ENCODE measurements at regions not wholly inside any gene's neighbourhood (a gene's known extent, or its start where the extent isn't known, plus 50 kb on each side); places are given as distances from the start of the nearest gene placed in this dataset.

GRCh38 chr2:168338292-168338691 is 90.9 kb upstream of the STK39 start:
- Histone ChIP-seq H3K27ac (no peak overlapping the region), H3K4me3 (no peak overlapping the region)

GRCh38 chr2:168338803-168339437 is 91.5 kb upstream of the STK39 start:
- Histone ChIP-seq H3K4me3 (no peak overlapping the region), H3K27ac (no peak overlapping the region)

GRCh38 chr2:168340931-168341330 is 93.5 kb upstream of the STK39 start:
- Histone ChIP-seq H3K4me3 (no peak overlapping the region), H3K27ac (no peak overlapping the region)

- Histone ChIP-seq H3K27ac (no peak overlapping the region), H3K4me3 (no peak overlapping the region)
Measured at GRCh38 chr2:168343586-168343985, 96.2 kb upstream of the STK39 start.

GRCh38 chr2:168344706-168345105 is 97.3 kb upstream of the STK39 start:
- Histone ChIP-seq H3K4me3 (no peak overlapping the region), H3K27ac (no peak overlapping the region)

GRCh38 chr2:168345601-168346000 is 98.2 kb upstream of the STK39 start:
- no peak overlapping the region for H3K4me3 ChIP-seq
- H3K27ac ChIP-seq = no peak overlapping the region

- H3K27ac ChIP-seq = peak overlapping the region in 3 of 21 experiments; percentile 4 to 50 (median 36)
Measured at GRCh38 chr2:168346725-168347477, 99.5 kb upstream of the STK39 start.

GRCh38 chr2:168348076-168348475 is 100.7 kb upstream of the STK39 start:
- H3K27ac ChIP-seq = no peak overlapping the region
- no peak overlapping the region for H3K4me3 ChIP-seq

More at GRCh38 chr2:168346725-168347477, 99.5 kb upstream of the STK39 start:
- peak overlapping the region; percentile 27 to 41 (median 33) for H3K4me3 ChIP-seq

GRCh38 chr2:168350380-168350779 is 103.0 kb upstream of the STK39 start:
- H3K4me3 ChIP-seq = no peak overlapping the region
- no peak overlapping the region for H3K27ac ChIP-seq

GRCh38 chr2:168353251-168353650 is 102.8 kb upstream of the CERS6 start:
- no peak overlapping the region for H3K27ac ChIP-seq

GRCh38 chr2:168354499-168354898 is 101.6 kb upstream of the CERS6 start:
- Histone ChIP-seq H3K4me3 (no peak overlapping the region), H3K27ac (no peak overlapping the region)

More at GRCh38 chr2:168353251-168353650, 102.8 kb upstream of the CERS6 start:
- no peak overlapping the region for H3K4me3 ChIP-seq

GRCh38 chr2:168355121-168355520 is 101.0 kb upstream of the CERS6 start:
- Histone ChIP-seq H3K4me3 (no peak overlapping the region), H3K27ac (no peak overlapping the region)

GRCh38 chr2:168355779-168356476 is 100.1 kb upstream of the CERS6 start:
- H3K4me3 ChIP-seq = no peak overlapping the region

GRCh38 chr2:168356477-168356835 is 99.6 kb upstream of the CERS6 start:
- Histone ChIP-seq H3K27ac (no peak overlapping the region), H3K4me3 (no peak overlapping the region)

More at GRCh38 chr2:168355779-168356476, 100.1 kb upstream of the CERS6 start:
- no peak overlapping the region for H3K27ac ChIP-seq

- Histone ChIP-seq H3K4me3 (no peak overlapping the region), H3K27ac (no peak overlapping the region)
Measured at GRCh38 chr2:168357797-168358472, 98.1 kb upstream of the CERS6 start.

- no peak overlapping the region for H3K4me3 ChIP-seq
- no peak overlapping the region for H3K27ac ChIP-seq
Measured at GRCh38 chr2:168359082-168359481, 97.0 kb upstream of the CERS6 start.

- Histone ChIP-seq H3K4me3 (no peak overlapping the region), H3K27ac (no peak overlapping the region)
Measured at GRCh38 chr2:168363347-168364092, 92.6 kb upstream of the CERS6 start.

GRCh38 chr2:168365094-168365621 is 90.9 kb upstream of the CERS6 start:
- Histone ChIP-seq H3K27ac (no peak overlapping the region), H3K4me3 (no peak overlapping the region)

GRCh38 chr2:168369031-168369430 is 87.0 kb upstream of the CERS6 start:
- no peak overlapping the region for H3K4me3 ChIP-seq
- no peak overlapping the region for H3K27ac ChIP-seq

Data from skin epidermis (tissue), 12 donors.